ENCODE measurements at regions not wholly inside any gene's neighbourhood (a gene's known extent, or its start where the extent isn't known, plus 50 kb on each side); places are given as distances from the start of the nearest gene placed in this dataset.

DNA sequence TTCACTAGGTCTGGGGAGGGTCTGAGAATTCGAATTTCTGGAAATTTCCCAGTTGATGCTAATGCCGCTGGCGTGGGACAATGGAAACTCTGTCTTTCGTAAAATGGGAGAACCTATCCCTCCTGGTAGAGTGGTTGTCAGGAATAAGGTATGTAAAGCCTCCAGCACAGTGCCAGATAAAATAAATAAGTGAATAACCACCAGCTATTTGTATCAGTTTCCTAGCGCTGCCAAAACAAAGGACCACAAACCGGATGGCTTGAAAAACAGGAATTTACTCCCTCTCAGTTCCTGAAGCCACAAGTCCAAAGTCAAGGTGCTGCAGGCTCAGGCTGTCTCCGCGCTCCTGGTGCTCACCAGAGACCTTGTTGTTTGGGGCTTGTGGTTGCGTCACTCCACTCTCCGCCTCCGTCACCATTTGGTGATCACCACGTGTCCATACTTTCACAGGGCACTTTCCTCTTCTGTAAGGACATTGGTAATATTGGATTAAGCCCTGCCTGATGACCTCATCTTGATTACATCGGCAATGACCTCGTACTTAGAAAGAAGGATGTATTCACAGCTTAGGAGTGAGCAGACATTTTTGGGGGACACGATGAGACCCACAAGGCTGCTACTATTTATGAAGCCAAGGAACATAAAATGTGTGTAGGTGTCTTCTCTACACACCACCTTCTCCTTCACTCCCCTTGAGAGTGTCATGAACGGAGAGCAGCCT lies 428.5 kb downstream of the IRS2 start:
- TF ChIP-seq CBX5 (IDR thresholded peaks at IDR 0.05; ENCODE audit: low read depth) (no peak), KDM1A (IDR thresholded peaks at IDR 0.05; ENCODE audit: borderline replicate concordance) (no peak), EGR1 (IDR thresholded peaks at IDR 0.05; ENCODE audit: borderline replicate concordance in 1 of 2, low read depth in 2 of 2, low read length in 2 of 2) (no peak), EZH2 (IDR thresholded peaks at IDR 0.05; ENCODE audit: borderline replicate concordance, control insufficient read depth, low read depth, low read length) (no peak)
- TF ChIP-seq, protein P1, sequence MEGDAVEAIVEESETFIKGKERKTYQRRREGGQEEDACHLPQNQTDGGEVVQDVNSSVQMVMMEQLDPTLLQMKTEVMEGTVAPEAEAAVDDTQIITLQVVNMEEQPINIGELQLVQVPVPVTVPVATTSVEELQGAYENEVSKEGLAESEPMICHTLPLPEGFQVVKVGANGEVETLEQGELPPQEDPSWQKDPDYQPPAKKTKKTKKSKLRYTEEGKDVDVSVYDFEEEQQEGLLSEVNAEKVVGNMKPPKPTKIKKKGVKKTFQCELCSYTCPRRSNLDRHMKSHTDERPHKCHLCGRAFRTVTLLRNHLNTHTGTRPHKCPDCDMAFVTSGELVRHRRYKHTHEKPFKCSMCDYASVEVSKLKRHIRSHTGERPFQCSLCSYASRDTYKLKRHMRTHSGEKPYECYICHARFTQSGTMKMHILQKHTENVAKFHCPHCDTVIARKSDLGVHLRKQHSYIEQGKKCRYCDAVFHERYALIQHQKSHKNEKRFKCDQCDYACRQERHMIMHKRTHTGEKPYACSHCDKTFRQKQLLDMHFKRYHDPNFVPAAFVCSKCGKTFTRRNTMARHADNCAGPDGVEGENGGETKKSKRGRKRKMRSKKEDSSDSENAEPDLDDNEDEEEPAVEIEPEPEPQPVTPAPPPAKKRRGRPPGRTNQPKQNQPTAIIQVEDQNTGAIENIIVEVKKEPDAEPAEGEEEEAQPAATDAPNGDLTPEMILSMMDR (IDR thresholded peaks at IDR 0.05 in 2 of 3, conservative IDR thresholded peaks at IDR 0.05 in 1 of 3; ENCODE audit: control insufficient read depth in 2 of 3, extremely low read depth in 1 of 3, insufficient read depth in 1 of 3, low read depth in 3 of 3, low read length in 3 of 3) = no peak

Measured in GM12878 (cell line).